ENCODE measurements at regions not wholly inside any gene's neighbourhood (a gene's known extent, or its start where the extent isn't known, plus 50 kb on each side); places are given as distances from the start of the nearest gene placed in this dataset.

DNA sequence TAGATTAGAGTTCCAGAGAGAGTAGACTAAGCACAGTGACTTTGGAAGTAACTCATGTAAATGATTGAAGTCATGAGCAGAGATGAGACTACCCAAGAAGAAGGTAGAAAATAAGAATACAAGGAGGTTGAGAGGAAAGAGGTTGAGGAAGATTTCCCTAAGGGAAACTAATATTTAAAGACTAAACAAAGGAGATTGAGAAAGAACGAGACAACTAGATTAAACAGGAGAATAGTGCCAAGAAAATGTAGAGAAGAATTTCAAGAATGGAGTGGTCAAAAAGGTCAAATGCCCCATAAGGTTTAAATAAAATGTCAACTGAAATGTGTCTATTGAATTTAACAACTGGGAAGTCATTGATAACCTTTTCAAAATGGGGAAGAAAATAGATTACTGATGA, 59.0 kb downstream of the RPS29 start:
- DNase-seq (ENCODE audit: low read depth in 2 of 2), result no peak

DNA sequence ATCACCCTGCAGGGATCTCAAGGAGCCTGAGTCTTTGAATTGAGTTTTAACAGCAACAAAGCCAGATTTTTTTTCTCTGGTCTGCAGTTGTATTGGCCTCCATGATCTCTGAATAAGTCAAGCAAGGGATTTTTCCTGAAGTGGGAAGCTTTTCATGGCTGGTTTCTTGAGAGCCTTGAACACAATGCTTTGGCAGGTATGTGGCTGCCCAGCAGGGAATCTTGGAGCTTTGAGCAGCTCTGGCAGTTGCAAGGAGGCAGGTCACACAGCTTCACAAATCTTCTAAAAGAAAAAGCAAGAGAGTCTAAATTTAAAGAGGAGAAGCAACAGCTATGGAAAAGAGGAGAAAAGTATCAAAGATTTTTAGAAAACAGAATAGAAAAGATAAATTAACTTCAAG, 60.1 kb downstream of the RPS29 start:
- no peak for DNase-seq (ENCODE audit: low read depth in 2 of 2)

DNA sequence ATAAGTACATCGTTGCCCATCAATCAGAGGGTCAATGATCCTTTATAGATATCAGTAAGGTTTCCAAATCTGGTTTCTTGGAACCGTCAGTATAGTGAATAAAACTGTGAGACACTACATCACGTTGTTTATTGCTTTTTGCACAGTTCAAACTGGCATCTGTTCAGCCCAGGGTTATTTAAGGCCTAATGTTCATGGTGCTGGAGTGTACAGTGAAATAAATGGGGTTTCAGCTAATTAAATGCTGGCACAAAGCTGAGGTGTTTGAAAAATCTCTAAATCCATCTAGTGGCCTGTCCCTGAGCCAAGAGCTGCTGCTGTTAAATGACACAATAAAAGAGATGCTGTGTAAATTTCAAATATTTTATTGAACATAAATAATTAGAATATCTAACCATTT, 69.9 kb downstream of the RPS29 start:
- DNase-seq (ENCODE audit: low read depth in 2 of 2), result no peak

DNA sequence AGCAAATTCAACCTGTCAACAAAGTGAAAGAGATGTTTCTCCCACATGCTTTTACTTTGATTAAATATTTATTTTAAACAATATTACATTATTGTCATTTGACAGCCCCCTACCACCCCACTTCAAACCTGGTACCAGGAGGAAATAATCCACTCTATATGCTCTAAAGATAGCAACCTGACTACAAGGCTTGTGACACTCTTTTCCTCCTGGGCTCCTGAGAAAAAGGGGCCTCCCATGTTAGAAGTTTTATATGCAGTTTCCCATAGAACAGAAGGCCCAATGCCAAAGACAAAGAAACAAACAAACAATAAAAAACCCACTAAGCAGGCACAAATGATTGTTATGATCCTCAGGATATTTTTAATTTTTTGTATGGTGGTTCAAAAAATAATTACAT, 73.6 kb downstream of the RPS29 start:
- no peak for DNase-seq (ENCODE audit: low read depth in 2 of 2)

DNA sequence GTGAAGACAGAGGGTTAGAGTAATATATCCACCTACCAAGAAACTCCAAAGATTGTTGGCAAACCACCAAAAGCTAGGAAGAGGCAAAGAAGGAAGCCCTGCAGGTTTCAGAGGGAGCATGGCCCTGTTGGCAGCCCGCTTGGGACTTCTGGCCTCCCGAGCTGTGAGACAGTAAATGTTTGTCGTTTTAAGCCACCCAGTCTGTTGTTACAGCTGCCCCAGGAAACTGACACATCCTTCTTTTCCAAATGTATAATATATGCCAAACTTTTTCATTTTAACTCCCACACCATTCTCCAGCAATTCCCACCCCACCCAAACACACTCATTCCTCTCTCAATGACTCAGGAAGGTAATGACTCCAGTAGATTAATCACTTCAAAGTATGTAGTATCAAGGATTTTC, 74.0 kb downstream of the RPS29 start:
- no peak for DNase-seq (ENCODE audit: low read depth in 2 of 2)

DNA sequence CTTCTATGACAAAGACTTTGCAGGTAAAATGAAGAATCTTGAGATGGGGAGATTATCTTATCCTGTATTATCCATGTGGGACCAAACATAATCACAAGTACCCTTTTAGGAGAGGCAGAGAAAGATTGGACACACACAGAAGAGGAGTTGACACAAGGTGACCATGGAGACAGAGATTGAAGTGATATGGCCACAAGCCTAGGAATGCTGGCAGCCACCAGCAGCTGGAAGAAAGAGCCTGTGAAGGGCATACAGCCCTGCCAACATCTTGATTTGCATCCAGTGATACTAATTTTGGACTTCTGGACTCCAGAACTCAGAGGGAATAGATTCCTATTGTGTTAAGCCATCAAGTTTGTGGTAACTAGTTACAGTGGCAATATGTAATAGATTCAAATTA, 78.1 kb downstream of the RPS29 start:
- DNase-seq (ENCODE audit: low read depth in 2 of 2), result no peak

DNA sequence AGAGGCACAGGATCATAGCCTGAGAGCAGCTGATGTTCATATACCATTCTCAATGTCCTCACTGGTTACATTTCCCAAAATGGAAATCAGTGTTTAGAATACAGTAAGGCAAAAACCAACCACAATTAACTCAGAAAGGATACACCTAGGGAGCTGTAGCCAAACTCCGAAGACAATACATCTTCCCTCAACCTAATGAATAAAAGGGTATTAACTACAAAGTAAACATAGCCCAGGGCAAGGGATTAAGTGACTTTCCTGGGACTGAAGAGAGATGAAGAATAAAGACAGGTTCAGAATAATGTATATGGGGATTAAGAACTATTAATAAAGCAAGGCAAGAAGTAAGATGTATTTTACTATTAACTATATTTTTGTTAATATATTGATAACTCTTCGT, 79.5 kb downstream of the RPS29 start:
- DNase-seq (ENCODE audit: low read depth in 2 of 2), result no peak

DNA sequence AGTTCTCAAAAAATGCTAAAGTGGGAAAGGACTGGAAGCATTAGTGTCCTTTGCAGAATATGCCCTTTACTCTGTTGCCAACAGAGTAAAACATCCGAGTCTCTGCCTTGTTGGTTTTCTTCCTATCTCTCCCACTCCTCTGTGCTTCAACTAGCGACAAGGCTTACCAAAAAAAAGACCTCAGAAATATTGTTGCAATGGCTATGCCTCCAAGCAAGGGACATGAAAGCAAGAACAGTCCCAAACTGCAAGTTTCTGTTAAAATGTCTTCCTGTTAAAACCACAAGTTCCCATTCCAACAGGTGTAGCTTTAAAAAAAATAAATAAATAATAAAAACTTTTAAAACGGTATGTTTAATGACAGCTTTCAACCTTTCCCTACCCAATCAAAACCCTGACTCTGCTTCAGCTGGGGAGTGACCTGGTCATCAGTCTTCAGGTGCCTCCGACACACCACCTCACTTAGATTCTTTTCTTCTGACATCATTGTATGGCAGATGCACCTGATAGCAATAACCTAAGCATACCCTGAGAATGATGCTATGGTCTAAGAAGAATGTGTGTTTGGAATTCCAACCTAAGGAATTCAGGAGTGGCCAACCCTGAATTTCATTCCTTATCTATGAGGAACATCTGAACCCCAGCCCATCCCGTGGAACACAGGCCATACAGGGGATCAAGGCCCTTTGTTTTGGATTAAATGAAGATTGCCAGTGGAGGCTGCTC, 81.0 kb downstream of the RPS29 start:
- no peak for DNase-seq (ENCODE audit: low read depth in 2 of 2)

DNA sequence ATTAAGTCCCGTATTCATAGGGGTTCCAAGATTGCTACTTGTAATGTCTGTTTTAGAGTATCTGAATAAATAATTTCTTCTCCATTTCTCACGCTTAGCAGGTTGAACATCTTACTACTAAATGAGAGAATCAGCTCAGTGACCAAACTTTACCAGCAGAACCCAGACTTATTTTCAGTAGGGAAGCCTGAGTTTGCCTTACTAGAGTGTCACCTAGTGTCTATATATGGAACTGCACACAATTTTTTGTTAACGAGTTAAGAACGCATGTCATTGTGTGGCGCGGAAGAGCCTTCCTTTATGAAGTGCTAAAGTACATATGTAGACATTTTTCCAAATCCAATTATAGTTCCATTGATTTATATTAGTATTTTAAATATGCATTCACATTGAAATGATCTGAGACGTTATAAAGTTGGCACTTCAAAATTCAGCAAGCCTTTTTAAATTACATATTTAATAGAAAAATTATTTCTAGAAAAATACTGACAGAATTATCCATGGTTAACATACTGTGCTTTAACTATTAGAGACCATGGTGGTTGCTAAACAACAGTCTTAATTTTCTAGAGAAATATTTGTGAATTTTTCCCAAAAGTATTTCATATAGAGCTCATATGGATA, 88.3 kb downstream of the RPS29 start:
- DNase-seq (ENCODE audit: low read depth in 2 of 2), result no peak

DNA sequence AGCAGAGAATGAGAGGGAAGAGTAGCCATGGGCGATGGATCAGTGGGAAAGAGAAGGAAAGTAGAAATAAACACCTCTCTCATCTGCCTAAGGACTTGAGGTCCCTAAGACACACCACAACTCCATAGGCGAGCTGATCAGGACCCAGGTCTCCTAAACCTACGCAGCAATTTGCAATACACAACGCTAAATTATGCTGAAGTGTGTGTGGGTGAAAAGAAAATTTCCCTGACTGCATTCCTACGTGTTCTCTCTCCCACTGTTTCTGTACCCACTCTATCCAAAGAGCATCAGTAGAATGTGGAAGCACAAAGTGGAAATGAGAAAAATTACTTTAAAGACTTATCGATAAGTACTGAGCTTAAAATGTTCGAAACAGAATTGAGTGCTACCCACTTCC, 88.9 kb downstream of the RPS29 start:
- DNase-seq (ENCODE audit: low read depth in 2 of 2), result no peak

DNA sequence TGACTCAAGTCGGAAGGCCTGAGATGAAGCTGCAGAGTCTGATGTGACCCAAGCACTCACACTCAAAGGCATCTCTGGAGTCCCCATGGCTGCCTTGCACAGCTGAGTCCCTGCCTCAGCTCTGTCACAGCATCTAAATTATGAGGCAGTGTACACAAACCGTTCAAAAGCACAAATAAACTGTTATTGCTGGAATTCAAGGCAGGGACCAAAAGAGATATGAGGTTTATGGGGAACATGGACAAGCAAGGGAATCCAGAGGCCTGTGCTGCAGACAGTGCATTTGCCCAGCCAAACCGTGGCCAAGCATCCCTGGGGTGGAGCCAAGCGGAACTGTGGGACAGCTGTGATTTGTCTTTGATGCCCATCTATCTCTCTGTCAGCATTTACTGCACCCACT, 91.3 kb downstream of the RPS29 start:
- DNase-seq (ENCODE audit: low read depth in 2 of 2), result no peak

DNA sequence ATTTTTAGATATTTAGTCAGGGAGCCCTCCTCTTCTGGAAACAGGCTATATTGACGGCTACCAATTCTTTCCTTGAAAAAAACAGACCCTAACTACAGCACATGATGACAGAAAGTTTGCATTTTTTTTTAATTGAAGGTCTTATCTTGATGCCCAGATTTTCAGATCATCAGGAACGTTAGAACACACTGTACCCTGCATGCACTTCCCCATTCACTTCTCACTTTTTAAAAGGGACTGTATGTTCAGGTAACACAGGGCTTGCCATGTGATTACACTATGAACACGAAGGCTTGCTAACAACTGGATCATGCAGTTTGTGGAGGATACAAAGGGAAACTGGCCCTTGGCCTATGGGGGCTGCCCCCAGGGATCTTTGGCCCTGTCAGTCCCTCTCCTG, 92.6 kb downstream of the RPS29 start:
- no peak for DNase-seq (ENCODE audit: low read depth in 2 of 2)

DNA sequence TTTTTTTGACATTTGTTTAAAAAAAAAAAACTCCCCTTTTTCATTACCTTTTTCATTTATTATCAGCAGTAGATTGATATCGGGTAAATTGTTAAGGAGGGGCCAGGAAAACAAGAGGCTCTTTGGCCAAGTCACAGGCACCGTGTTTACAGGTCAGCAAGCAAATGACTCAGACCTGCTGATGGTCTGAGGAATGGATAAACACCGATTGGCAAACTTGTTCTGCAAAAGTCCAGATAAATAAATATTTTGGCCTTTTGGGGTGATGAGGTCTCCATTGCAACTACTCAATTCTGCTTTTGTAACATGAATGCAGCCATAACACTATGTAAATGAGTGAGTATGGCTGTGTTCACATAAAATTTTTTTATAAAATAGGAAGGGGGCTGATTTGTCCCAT, 94.0 kb downstream of the RPS29 start:
- no peak for DNase-seq (ENCODE audit: low read depth in 2 of 2)

DNA sequence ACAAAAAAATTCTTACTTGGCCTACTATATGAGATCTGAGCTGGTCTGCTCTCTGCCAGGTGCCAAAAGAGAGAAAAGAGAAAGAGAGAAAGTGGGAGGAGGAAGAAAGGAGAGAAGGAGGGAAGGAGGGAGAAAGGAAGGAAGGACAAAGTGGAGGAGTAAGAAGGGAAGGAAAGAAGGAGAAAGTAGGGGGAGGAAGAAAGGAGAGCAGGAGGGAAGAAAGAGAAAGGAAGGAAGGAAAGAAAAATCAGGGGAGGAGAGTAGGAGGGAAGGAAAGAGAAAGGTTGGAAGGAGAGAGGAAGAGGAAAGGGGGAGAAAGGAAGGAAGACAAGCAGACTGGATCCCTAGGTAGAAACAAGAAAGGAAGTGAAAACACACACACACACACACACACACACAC, 96.8 kb downstream of the RPS29 start:
- no peak for DNase-seq (ENCODE audit: low read depth in 2 of 2)

DNA sequence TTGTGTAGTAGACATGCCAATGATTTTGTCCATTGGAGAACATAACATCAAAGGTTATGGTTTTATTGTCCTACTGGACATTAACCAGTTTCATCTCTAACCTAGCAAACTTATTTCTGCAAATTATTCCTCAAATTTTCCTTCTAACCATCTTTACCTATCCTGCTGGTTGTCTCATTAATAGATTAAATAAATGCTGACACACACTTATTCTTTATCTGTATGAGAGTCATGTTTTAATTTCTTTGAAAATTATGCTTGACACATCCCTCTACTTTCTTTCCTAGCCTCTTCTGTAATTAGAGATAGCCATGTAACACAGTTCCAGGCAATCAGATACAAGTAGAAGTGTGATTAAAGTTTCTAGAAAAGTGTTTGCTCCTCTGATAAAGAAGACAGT, 98.9 kb downstream of the RPS29 start:
- no peak for DNase-seq (ENCODE audit: low read depth in 2 of 2)

DNA sequence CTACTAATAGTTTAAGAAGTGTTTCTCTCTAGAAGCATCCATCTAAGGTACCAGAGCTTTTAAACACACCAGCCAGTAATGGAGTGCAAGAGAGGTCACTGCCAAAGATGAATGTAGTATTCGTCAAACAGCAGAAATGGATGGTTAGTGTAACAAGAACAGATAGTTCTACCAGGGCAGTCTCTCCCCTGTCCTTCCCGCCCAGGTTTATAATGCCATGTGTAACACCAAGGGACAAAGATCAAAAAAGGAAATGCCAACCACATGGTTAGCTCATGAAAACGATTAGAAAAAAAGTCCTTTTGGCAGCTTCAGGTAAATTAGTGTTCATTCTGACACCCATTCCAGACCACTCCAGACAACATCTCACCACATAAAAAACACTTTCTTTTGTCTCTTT, 100.9 kb downstream of the RPS29 start:
- DNase-seq (ENCODE audit: low read depth in 2 of 2), result no peak

DNA sequence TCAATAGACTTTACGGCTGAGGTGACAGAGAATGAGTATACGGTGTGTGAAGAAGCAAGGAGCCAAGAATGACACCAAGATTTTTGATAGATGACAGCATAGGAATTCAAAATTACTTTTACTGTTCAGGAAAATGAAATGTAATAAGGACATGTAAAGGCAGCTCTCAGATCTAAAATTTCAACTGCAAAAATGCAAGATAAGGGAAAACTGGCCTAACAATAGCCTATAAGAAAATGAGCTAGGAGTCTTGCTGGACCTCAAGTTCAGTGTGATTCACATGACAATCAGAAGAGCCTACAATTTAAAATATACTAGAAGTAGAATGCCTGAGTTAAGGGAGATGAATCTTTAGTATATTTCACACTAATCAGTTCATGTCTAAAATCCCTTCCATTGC, 102.0 kb downstream of the RPS29 start:
- no peak for DNase-seq (ENCODE audit: low read depth in 2 of 2)

DNA sequence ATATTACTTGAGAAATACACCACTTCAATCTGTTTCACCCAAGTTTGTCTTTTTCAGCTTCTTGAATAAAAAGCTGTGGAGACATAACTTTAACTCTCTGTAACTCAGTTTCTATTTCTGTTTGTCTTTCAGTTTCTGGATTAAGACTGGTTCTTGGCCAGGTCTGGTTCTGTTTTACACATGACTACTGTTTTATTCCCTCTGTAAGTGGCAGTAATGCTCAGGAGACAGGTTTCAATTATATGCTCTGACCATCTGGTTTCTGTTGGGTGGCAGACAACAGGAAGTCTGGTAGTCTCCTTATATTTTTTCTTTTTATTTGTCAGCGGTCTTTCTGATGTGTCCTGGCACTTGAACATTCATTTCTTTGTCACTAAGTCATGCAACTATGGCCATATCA, 102.9 kb downstream of the RPS29 start:
- no peak for DNase-seq (ENCODE audit: low read depth in 2 of 2)

DNA sequence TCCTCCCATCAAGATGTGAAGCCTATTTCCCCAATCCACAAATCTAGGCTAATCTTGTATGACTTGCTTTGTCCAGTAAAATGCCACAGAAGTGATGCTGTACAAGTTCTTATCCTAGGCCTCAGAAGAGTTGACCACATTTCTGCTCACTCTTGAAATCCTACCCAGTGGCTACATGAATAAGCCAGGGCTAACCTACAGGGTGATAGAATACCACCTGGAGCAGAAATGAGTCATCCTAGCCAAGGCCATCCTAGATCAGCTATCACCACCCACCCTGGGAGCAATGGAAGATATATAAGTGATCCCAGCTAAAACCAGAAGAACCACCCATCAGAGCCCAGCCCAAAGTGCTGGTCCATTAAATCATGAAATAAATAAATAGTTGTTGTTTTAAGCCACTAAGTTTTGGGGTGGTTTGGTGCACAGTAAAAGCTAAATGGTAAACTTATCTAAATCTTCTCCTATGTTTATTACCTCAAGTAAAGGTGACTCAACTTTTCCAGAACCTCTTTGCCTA, 105.1 kb downstream of the RPS29 start:
- no peak for DNase-seq (ENCODE audit: low read depth in 2 of 2)

DNA sequence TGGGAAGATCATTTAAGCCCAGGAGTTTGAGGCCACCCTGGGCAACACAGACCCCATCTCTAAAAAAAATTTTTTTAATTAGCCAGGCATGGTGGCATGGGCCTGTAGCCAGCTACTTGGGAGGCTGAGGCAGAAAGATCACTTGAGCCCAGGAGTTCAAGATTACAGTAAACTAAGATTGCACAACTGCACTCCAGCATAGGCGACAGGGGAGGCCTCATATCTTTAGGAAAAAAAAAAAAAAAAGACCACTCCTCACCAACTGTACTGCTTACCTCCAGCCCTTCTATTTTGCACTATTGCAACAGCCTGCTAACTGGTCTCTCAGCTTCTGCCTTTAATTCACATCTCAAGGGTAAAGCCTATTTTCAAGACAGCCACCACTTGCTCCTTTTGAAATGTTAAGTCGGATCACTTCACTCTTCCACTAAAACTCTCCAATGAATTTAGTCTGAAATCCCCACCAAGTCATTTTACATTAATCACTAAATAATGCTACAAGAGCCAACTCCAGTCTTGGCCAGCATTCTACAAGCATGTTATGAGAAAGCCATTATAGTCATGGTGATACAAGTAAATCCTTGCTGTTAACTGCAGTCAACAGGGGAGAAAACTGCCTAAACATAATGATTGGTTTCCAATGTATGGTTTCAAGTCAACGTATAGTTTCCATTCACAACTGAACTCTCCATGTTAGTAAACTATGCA, 106.0 kb downstream of the RPS29 start:
- no peak for DNase-seq (ENCODE audit: low read depth in 2 of 2)

DNA sequence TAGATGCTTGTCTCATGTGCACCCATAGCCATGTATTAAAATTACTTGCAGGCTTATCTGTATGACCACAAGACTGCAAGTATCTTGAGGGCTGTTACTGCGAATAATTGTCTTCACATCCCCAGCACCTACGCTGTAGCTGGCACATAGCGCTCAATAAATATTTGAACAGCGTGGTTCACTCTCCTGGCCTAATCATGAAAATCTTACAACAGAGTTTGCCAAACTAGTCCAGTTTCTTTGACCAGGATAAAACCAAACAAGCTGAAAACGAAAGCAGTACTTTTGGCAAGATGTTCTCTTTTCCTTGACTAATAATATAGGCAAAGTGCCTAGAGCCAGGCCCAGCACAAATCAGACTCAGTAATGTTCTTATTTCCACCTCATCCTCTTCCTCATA, 106.7 kb downstream of the RPS29 start:
- no peak for DNase-seq (ENCODE audit: low read depth in 2 of 2)

DNA sequence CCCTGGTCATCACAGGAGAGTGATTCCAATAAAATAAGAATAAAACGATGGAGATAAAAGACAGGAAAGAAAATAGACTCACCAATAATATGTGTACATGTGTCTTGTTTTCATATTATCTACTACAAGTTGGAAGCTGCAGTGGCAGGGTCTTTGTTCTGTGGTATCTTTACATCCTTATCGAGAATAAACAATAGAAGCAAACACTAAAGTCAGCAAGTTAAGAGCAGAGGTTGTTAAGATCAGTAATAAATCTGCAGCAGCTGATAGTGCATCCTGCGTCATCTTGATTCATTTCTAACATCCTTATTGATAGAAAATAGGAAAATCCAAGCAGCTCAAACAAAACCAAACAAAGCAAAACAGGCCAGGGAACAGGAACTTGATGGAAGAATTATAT, 107.4 kb downstream of the RPS29 start:
- no peak for DNase-seq (ENCODE audit: low read depth in 2 of 2)

DNA sequence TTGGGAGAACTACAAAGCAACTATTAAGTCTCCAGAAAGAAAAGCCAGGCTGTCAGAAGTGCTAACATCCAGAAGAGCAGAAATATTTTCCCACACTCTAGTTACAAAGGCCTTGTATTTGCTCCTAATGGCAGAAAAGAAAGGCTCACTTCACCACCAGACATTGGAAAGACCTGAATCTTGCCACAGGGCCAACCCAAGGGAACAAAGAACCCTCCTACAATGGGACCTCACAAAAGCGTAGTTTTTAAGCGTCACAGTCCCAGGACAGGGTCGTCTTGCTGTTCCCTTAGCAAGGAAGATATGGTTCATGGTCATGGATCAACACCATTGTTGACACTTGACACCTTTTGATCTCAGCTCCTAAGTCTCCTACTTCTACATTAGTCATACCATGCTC, 119.1 kb downstream of the RPS29 start:
- DNase-seq (ENCODE audit: low read depth in 2 of 2), result no peak
